Activated T-helper 17 cell treated with anti-CD3 and anti-CD28 coated beads, Interleukin-2, amount 50 U/mL, for 72 hours (primary cell): ENCODE measurements at regions not wholly inside any gene's neighbourhood (a gene's known extent, or its start where the extent isn't known, plus 50 kb on each side); places are given as distances from the start of the nearest gene placed in this dataset.
"Not testable (repeated sequence)": the region's sequence is repeated elsewhere in the genome, so short reads cannot be mapped to it uniquely, and the experiment has no call there.

Experiments
- ATAC-seq: fragments of 150-1000 bp; cut with Tn5 transposase; replicated peaks from 2 replicates; pipeline ENCODE4 v1.10.0; 2021; ENCODE audit warnings: mild to moderate bottlenecking, moderate library complexity
- H3K27ac Mint-ChIP-seq: one replicate; pipeline ENCODE4 v1.8.0; 2022; ENCODE audit warnings: mixed read lengths
- H3K27me3 Mint-ChIP-seq: one replicate; pipeline ENCODE4 v1.8.0; 2022; ENCODE audit warnings: mixed read lengths
- H3K36me3 Mint-ChIP-seq: one replicate; pipeline ENCODE4 v1.8.0; 2022; ENCODE audit warnings: low read depth, mild to moderate bottlenecking, mixed read lengths
- H3K4me1 Mint-ChIP-seq: one replicate; pipeline ENCODE4 v1.8.0; 2022; ENCODE audit warnings: mixed read lengths
- H3K4me3 Mint-ChIP-seq: one replicate; pipeline ENCODE4 v1.8.0; 2022; ENCODE audit warnings: mild to moderate bottlenecking, mixed read lengths
- H3K9me3 Mint-ChIP-seq: one replicate; pipeline ENCODE4 v1.8.0; 2022; ENCODE audit warnings: mixed read lengths

DNA sequence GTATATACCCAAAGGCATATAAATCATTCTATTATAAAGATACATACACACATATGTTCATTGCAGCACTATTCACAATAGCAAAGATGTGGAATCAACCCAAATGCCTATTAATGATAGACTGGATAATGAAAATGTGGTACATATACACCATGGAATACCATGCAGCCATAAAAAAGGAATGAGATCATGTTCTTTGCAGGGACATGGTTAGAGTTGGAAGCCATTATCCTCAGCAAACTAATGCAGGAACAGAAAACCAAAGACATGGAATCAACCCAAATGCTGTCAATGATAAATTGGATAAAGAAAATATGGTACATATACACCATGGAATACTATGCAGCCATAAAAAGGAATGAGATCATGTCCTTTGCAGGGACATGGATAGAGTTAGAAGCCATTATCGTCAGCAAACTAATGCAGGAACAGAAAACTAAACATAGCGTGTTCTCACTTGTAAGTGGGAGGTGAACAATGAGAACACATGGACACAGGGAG is 166.4 kb downstream of the TPBG start:
- H3K4me1 Mint-ChIP-seq, H3K27me3 Mint-ChIP-seq, H3K36me3 Mint-ChIP-seq, H3K4me3 Mint-ChIP-seq, H3K27ac Mint-ChIP-seq, H3K9me3 Mint-ChIP-seq, ATAC-seq: not testable (repeated sequence)

DNA sequence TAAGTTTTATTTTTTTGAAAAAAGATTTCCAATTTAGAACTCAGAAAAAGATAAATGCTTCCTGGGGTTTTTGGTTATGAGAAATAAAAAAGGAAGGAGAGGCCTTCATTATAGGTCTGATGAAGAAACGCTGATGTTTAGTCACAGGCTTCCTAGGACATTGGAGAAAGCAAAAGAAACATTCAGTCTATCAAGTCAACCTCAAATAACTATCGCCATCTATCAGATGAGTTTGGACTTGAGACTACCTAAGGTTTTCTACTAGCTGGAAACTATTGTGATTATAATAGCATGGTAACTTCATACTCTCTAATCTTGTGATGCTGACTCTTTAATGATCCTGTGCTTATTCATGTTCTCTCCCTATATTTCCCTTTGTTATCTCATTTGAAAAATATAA is 171.3 kb downstream of the TPBG start:
- no peak overlapping the region for H3K27ac Mint-ChIP-seq
- H3K4me1 Mint-ChIP-seq = no peaks in the 10 kb centered on the region
- no peak overlapping the region for H3K4me3 Mint-ChIP-seq
- H3K27me3 Mint-ChIP-seq = peaks cover 3% of the 10 kb centered on the region
- no peaks in the 10 kb centered on the region for H3K36me3 Mint-ChIP-seq
- ATAC-seq = no peak
- no peaks in the 10 kb centered on the region for H3K9me3 Mint-ChIP-seq

DNA sequence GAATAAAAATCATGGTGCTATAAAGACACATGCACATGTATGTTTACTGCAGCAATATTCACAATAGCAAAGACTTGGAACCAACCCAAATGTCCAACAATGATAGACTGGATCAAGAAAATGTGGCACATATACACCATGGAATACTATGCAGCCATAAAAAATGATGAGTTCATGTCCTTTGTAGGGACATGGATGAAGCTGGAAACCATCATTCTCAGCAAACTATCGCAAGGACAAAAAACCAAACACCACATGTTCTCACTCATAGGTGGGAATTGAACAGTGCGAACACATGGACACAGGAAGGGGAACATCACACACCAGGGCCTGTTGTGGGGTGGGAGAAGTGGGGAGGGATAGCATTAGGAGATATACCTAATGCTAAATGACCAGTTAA is 185.9 kb downstream of the TPBG start:
- H3K4me1 Mint-ChIP-seq, H3K4me3 Mint-ChIP-seq, ATAC-seq, H3K9me3 Mint-ChIP-seq, H3K27ac Mint-ChIP-seq, H3K36me3 Mint-ChIP-seq: not testable (repeated sequence)
- peaks cover 15% of the 10 kb centered on the region for H3K27me3 Mint-ChIP-seq

DNA sequence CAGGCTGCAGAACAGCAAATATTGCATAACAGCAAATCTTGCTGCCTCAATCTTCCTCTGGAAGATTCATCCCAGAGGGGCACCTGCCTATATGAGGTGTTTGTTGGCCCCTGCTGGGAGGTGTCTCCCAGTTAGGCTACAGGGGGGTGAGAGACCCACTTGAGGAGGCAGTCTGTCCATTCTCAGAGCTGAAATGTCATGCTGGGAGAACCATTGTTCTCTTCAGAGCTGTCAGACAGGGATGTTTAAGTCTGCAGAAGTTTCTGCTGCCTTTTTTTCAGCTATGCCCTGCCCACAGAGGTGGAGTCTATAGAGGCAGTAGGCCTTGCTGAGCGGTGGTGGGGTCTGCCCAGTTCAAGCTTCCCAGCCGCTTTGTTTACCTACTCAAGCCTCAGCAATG is 187.7 kb downstream of the TPBG start:
- ATAC-seq, H3K36me3 Mint-ChIP-seq, H3K9me3 Mint-ChIP-seq, H3K27ac Mint-ChIP-seq, H3K4me3 Mint-ChIP-seq, H3K4me1 Mint-ChIP-seq: not testable (repeated sequence)
- H3K27me3 Mint-ChIP-seq = peaks cover 20% of the 10 kb centered on the region

DNA sequence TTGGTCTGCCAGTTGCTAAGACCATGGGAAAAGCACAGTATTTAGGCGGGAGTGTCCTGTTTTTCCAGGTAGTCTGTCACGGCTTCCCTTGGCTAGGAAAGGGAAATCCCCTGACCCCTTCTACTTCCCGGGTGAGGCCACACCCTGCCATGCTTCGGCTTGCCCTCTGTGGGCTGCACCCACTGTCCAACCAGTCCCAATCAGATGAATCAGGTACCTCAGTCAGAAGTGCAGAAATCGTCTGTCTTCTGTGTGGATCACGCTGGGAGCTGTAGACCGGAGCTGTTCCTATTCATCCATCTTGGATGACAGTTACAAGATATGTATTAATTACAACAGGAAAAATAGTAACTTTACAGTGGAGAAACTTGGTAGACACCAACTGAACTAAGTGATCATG is 188.2 kb downstream of the TPBG start:
- peaks cover 18% of the 10 kb centered on the region for H3K27me3 Mint-ChIP-seq
- no peaks in the 10 kb centered on the region for H3K9me3 Mint-ChIP-seq
- H3K4me3 Mint-ChIP-seq = no peak overlapping the region
- no peaks in the 10 kb centered on the region for H3K36me3 Mint-ChIP-seq
- no peaks in the 10 kb centered on the region for H3K4me1 Mint-ChIP-seq
- no peak overlapping the region for H3K27ac Mint-ChIP-seq
- ATAC-seq = no peak

DNA sequence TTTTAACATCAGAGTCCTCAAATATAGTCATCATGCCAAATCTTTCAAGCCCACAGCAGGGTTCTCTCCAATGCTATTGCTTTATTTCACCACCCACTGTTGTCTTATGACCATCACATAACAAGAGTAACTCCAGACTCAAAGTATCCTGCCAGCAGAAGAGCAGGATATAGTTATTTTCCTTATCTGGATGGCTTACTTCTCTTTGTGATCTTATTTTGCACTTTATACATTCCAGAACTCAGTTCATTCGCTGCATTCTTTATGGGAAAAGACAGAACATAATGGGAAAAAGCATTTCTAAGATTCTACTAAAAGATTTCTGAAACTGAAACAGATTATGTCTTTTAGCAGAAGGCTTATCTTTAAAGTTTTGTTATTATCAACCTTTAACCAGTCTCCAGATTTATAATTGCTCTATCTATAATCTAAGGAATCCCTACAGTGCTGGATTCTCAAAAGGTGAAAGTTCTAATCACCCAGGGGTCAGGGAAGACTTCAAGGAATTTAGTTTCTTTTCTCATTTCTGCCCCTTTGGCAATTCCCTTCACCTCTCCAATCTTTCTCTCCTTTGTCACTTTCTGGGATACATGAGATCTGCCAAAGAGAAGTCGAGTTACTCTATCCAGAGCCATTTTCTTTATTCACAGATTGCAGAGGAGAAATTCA is 190.4 kb downstream of the TPBG start:
- H3K4me1 Mint-ChIP-seq = no peaks in the 10 kb centered on the region

DNA sequence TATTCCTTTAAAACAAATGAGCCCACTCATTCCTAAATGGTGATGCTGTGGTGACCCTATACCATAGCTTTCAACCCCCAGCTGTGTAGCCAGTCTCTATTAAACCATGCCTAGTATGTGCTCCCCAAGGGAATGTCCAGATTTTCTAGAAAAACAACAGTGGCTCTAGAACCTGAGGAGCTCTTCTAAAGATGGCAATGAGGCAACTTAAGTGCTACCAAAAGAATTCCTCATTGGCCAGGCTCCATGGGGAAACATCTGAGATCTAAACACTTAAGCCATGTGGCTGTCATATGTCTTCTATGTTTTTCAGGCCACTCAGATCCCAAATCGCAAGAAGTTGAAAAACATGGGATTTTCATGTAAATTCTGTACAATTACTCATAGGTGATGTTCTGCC is 191.0 kb downstream of the TPBG start:
- H3K27me3 Mint-ChIP-seq = peaks cover 18% of the 10 kb centered on the region
- no peak overlapping the region for H3K4me3 Mint-ChIP-seq
- no peaks in the 10 kb centered on the region for H3K36me3 Mint-ChIP-seq
- no peak for ATAC-seq
- H3K27ac Mint-ChIP-seq = no peak overlapping the region
- H3K9me3 Mint-ChIP-seq = no peaks in the 10 kb centered on the region
- no peaks in the 10 kb centered on the region for H3K4me1 Mint-ChIP-seq

More for the DNA sequence above, 190.4 kb downstream of the TPBG start:
- Mint-ChIP-seq H3K36me3 (no peaks in the 10 kb centered on the region), H3K27me3 (peaks cover 18% of the 10 kb centered on the region), H3K9me3 (no peaks in the 10 kb centered on the region), H3K27ac (no peak overlapping the region), H3K4me3 (no peak overlapping the region)
- ATAC-seq = no peak

DNA sequence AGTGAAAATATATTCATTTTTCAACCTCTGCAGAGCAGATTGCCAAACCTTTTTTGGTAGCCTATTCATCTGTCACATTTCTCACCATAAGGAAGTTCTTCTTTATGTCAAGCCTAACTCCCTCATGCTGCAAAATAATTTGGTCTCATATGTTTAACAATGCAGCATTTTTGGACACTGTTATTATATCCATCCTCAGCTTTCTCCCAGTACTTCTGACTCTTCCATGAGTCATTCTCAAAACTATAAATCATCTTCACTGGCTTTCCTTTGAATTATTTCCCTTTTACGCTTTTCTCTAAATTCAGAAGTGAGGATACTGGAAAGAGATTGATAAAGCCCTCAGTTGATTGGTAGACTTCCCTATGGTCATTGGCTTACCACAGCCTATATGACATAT is 192.2 kb downstream of the TPBG start:
- no peaks in the 10 kb centered on the region for H3K9me3 Mint-ChIP-seq
- no peak overlapping the region for H3K27ac Mint-ChIP-seq
- ATAC-seq = no peak
- H3K4me3 Mint-ChIP-seq = no peak overlapping the region
- H3K27me3 Mint-ChIP-seq = peaks cover 18% of the 10 kb centered on the region
- H3K36me3 Mint-ChIP-seq = no peaks in the 10 kb centered on the region
- H3K4me1 Mint-ChIP-seq = no peaks in the 10 kb centered on the region

DNA sequence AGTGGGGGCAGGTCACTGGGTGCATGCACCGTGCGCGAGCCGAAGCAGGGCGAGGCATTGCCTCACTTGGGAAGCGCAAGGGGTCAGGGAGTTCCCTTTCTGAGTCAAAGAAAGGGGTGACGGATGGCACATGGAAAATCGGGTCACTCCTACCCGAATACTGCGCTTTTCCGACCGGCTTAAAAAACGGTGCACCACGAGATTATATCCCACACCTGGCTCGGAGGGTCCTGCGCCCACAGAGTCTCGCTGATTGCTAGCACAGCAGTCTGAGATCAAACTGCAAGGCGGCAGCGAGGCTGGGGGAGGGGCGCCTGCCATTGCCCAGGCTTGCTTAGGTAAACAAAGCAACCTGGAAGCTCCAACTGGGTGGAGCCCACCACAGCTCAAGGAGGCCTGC is 194.9 kb downstream of the TPBG start:
- ATAC-seq, H3K4me3 Mint-ChIP-seq, H3K36me3 Mint-ChIP-seq, H3K9me3 Mint-ChIP-seq, H3K4me1 Mint-ChIP-seq, H3K27ac Mint-ChIP-seq: not testable (repeated sequence)
- H3K27me3 Mint-ChIP-seq = peaks cover 15% of the 10 kb centered on the region

DNA sequence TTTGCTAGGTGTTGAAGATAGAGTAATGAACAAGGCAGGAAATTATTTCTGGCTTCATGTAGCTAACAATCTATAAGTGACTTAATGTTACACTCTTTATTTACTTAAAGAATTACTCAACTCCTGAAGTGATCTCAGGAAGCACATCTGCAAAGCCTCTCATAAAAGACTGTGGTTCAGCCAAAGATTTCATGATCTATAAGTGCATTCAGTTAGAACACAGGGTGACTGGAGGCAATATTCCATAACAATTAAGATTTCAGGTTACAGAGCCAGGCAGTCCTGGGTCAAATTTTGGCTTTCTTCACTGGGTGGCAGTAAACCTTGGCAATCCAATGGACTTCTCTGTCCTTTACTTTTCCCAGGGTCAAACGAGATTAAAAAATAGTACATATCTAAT is 204.0 kb downstream of the TPBG start:
- H3K27me3 Mint-ChIP-seq = peaks cover 3% of the 10 kb centered on the region
- ATAC-seq = no peak
- no peak overlapping the region for H3K4me3 Mint-ChIP-seq
- no peak overlapping the region for H3K27ac Mint-ChIP-seq
- no peaks in the 10 kb centered on the region for H3K4me1 Mint-ChIP-seq
- H3K9me3 Mint-ChIP-seq = peaks cover 3% of the 10 kb centered on the region
- no peaks in the 10 kb centered on the region for H3K36me3 Mint-ChIP-seq

DNA sequence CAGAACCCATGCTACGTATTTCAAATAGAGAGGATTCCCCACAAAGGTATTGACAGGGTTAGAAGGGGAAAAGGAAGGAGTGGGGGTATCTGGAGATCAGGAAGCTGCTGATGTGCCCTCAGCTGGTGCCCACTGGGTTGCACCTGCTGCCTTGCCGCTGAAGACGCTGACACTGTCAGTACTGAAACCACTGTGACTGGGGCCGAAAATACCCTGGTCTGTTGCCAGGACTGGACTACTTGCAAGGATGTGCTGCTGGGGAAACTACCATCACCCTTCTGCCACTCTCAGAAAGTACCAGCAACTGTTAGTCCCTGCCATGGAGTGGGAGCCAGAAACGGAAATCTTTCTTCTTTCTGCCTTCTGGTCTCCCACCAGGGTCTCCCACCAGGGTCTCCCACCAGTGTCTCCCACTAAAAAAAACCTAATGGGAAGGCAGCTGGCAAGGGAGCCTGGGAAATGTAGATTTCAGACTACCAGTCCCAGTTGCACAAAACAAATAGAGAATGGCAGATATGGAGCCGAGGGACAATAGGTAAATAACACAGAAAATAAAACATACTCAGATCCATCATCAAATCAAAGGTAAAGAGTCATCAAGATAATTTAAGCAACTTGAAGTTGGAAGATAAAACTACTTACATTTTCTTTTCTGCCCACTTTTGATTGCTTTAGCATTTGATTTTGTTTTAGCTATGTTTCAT is 204.8 kb downstream of the TPBG start:
- Mint-ChIP-seq H3K27me3 (peaks cover 3% of the 10 kb centered on the region), H3K4me3 (no peak overlapping the region), H3K9me3 (peaks cover 3% of the 10 kb centered on the region), H3K27ac (no peak overlapping the region), H3K36me3 (no peaks in the 10 kb centered on the region), H3K4me1 (no peaks in the 10 kb centered on the region)
- ATAC-seq = no peak

DNA sequence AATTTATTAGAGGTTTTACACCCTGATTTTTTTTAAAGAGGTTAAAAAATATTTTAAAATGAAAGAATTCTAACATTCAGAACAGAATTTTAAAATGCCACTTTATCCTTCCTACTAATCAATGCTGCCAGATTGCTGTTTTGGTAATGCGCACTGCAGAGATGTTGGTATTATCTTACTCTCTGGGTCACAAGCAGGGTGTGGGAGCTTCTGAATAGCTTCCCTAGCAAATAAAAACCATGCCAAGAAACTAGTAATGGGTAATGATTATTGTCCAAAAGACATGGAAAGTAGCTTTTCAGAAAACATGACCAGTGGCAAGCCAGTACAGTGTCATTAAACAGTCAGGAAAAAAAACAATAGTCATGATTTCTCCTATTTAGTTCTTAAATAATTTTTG is 205.4 kb downstream of the TPBG start:
- H3K4me3 Mint-ChIP-seq = no peak overlapping the region

DNA sequence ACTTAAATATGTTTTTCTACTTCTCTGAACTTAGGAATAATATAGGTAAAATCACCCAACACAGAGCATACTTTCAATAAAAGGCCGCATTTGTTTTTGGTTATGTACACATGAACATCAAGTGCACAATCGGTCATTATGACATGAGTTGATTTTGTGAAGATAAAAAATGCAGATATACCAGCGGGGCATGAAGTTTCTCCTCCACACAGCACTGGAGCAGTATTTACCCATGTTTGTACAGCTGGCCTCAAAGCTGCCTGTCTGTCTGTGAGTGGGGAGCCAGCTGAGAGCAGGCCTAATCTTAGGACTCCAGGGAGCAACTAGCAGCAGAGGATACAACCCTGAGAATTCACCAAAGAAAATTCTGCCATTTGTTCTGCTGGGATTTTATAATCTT is 206.5 kb downstream of the TPBG start:
- Mint-ChIP-seq H3K36me3 (no peaks in the 10 kb centered on the region), H3K27me3 (peaks cover 6% of the 10 kb centered on the region), H3K9me3 (peaks cover 3% of the 10 kb centered on the region), H3K27ac (no peak overlapping the region), H3K4me1 (no peaks in the 10 kb centered on the region), H3K4me3 (no peak overlapping the region)
- no peak for ATAC-seq

More for the DNA sequence above, 205.4 kb downstream of the TPBG start:
- Mint-ChIP-seq H3K27me3 (peaks cover 3% of the 10 kb centered on the region), H3K4me1 (no peaks in the 10 kb centered on the region), H3K27ac (no peak overlapping the region), H3K36me3 (no peaks in the 10 kb centered on the region), H3K9me3 (peaks cover 3% of the 10 kb centered on the region)
- no peak for ATAC-seq

DNA sequence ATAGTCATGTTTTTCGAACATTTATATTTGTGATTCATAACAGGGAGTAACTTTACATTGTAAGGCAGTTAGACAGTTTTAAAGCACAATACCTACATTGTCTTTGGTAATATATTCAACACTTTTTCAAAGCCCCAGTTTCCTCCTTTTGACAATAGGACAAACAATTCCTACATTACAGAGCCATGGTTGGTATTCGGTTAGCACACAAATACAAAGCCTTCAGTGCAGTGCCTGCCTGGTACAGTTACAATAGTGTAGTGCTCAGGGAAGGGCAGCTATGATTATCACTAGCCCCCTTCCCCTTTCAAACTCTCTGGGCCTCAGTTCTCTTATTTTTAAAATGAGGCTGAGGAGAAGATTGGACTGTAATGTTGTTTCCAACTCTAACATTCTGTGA is 207.8 kb downstream of the TPBG start:
- Mint-ChIP-seq H3K9me3 (peaks cover 10% of the 10 kb centered on the region), H3K27me3 (peaks cover 13% of the 10 kb centered on the region), H3K36me3 (no peaks in the 10 kb centered on the region), H3K27ac (no peak overlapping the region), H3K4me1 (no peaks in the 10 kb centered on the region), H3K4me3 (no peak overlapping the region)
- no peak for ATAC-seq

DNA sequence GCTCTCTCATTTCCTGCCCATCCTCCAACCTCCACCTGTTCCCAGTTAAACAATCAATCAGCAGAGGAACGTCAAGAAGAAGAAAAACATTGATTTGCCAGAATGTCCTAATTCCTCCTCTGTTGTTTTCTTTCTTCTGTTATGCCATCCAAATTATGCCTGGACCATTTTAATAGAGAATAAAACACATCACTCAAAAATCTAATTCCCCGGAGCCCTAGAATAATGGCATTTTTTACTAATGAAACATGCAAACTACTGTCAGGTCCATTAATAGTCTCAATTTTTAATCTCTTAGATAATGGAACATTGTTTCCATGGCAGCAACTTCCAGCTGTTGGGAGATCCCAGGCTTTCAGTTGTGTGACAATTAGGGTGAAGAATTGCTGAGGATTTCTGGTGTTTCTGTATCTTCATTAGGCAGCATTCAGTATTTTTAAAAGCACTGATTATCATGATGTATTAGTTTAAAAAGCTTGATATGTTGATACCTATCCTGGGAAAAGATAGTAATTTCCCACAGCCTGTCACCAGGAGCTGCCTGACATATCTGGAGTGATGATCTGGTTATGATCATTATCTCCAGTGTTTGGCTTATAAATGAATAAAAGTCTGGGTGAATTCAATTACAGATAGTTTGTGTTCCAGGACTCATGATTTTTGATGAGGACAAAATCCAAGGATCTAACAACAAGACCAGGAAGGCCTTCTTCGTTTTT is 209.8 kb downstream of the TPBG start:
- Mint-ChIP-seq H3K36me3 (no peaks in the 10 kb centered on the region), H3K27me3 (peaks cover 14% of the 10 kb centered on the region), H3K9me3 (peaks cover 16% of the 10 kb centered on the region), H3K4me3 (no peak overlapping the region), H3K4me1 (no peaks in the 10 kb centered on the region), H3K27ac (no peak overlapping the region)
- ATAC-seq = no peak
